Activated B cell treated with CpG ODN at 0.5 μM for 24 hours (primary cell): ENCODE measurements at regions not wholly inside any gene's neighbourhood (a gene's known extent, or its start where the extent isn't known, plus 50 kb on each side); places are given as distances from the start of the nearest gene placed in this dataset.

Experiments
- ATAC-seq: fragments of 200-7000 bp; cut with Tn5 transposase; one replicate; pipeline ENCODE4 v1.10.0; 2021; ENCODE audit warnings: low read depth, mild to moderate bottlenecking, moderate library complexity
- CTCF ChIA-PET: fragments of 350-600 bp; sonication (Branson Sonifier 250); formaldehyde crosslinking; loops from one replicate; lab custom pipeline; 2021; ENCODE audit warnings: antibody characterized with exemption; lab: Charles Lee
- POLR2A ChIA-PET: fragments of 350-600 bp; sonication (Branson Sonifier 250); formaldehyde crosslinking; loops from one replicate; lab custom pipeline; 2021; ENCODE audit warnings: antibody characterized with exemption; lab: Charles Lee
- DNase-seq: peaks from one replicate; pipeline ENCODE4 v3.0.0; 2022
- H3K27ac Mint-ChIP-seq: one replicate; pipeline ENCODE4 v1.8.0; 2020; ENCODE audit warnings: mixed read lengths
- H3K27me3 Mint-ChIP-seq: one replicate; pipeline ENCODE4 v1.8.0; 2021; ENCODE audit warnings: mixed read lengths
- H3K36me3 Mint-ChIP-seq: one replicate; pipeline ENCODE4 v1.8.0; 2021; ENCODE audit warnings: low read depth, mixed read lengths
- H3K4me1 Mint-ChIP-seq: one replicate; pipeline ENCODE4 v1.8.0; 2021; ENCODE audit warnings: mixed read lengths
- H3K4me3 Mint-ChIP-seq: one replicate; pipeline ENCODE4 v1.8.0; 2020; ENCODE audit warnings: mild to moderate bottlenecking, mixed read lengths
- H3K9me3 Mint-ChIP-seq: one replicate; pipeline ENCODE4 v1.8.0; 2020; ENCODE audit warnings: mixed read lengths
- CTCF ChIP-seq: fragments of 200-600 bp; IDR thresholded peaks from one replicate; pipeline ENCODE4 v1.8.0; 2022; ENCODE audit warnings: antibody characterized with exemption, mild to moderate bottlenecking
- intact Hi-C: fragments of 100-400 bp; cut with micrococcal nuclease; formaldehyde crosslinking; loops from one replicate; pipeline ENCODE4 v1.15.1; 2024

GRCh38 chr5:68922172-68922987 lies 171.4 kb upstream of the SLC30A5 start:
- no peak for DNase-seq
- ChIA-PET CTCF (no interaction called here), POLR2A (no interaction called here)
- no peak overlapping the region for H3K27ac Mint-ChIP-seq
- ATAC-seq = no peak
- intact Hi-C loops = no loop called here
- TF ChIP-seq CTCF = no peak
- H3K9me3 Mint-ChIP-seq = peaks cover 8% of the 10 kb centered on the region
- peaks cover 6% of the 10 kb centered on the region for H3K27me3 Mint-ChIP-seq
- no peaks in the 10 kb centered on the region for H3K4me1 Mint-ChIP-seq
- H3K4me3 Mint-ChIP-seq = no peak overlapping the region
- H3K36me3 Mint-ChIP-seq = no peaks in the 10 kb centered on the region

- H3K9me3 Mint-ChIP-seq = no peaks in the 10 kb centered on the region
- H3K36me3 Mint-ChIP-seq = no peaks in the 10 kb centered on the region
- DNase-seq = no peak
- CTCF ChIA-PET = no interaction called here
- intact Hi-C loops = no loop called here
- no peak for ATAC-seq
- TF ChIP-seq CTCF = no peak
- H3K27ac Mint-ChIP-seq = no peak overlapping the region
- H3K27me3 Mint-ChIP-seq = peaks cover 8% of the 10 kb centered on the region
- no peak overlapping the region for H3K4me3 Mint-ChIP-seq
- POLR2A ChIA-PET = no interaction called here
- H3K4me1 Mint-ChIP-seq = no peaks in the 10 kb centered on the region
These were observed 169.2 kb upstream of the SLC30A5 start for GRCh38 chr5:68924481-68925145.

- intact Hi-C loops = no loop called here
- no peak for TF ChIP-seq CTCF
- Mint-ChIP-seq H3K27ac (no peak overlapping the region), H3K9me3 (peaks cover 19% of the 10 kb centered on the region), H3K27me3 (peaks cover 6% of the 10 kb centered on the region), H3K4me3 (no peak overlapping the region), H3K36me3 (no peaks in the 10 kb centered on the region), H3K4me1 (no peaks in the 10 kb centered on the region)
- POLR2A ChIA-PET = no interaction called here
- CTCF ChIA-PET = no interaction called here
- ATAC-seq (no peak), DNase-seq (no peak)
These were observed 165.1 kb upstream of the SLC30A5 start for GRCh38 chr5:68928617-68929302.

DNA sequence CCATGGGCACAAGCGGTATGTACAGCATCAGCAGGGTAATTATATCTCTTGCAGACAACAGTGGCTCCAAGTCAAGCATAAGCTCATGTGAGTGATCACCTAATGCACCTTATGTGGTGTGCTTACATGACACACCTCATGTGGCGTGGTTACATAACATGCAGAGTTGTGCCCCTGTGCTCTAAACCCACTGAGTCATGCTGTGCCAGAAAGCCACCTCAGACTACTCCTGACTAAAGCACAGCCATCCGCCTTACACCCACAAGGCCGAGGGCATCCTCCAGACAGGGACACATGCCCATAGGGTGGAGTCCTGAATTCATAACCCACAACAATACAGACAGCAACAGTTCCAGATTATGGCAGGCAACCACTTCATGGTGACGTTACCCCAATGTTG lies 163.7 kb upstream of the SLC30A5 start:
- ChIA-PET CTCF (no interaction called here), POLR2A (no interaction called here)
- Mint-ChIP-seq H3K4me1 (no peaks in the 10 kb centered on the region), H3K4me3 (no peak overlapping the region), H3K9me3 (peaks cover 24% of the 10 kb centered on the region), H3K27me3 (peaks cover 6% of the 10 kb centered on the region), H3K36me3 (peaks cover 2% of the 10 kb centered on the region), H3K27ac (no peak overlapping the region)
- no peak for TF ChIP-seq CTCF
- no peak for DNase-seq
- intact Hi-C loops = no loop called here
- no peak for ATAC-seq

DNA sequence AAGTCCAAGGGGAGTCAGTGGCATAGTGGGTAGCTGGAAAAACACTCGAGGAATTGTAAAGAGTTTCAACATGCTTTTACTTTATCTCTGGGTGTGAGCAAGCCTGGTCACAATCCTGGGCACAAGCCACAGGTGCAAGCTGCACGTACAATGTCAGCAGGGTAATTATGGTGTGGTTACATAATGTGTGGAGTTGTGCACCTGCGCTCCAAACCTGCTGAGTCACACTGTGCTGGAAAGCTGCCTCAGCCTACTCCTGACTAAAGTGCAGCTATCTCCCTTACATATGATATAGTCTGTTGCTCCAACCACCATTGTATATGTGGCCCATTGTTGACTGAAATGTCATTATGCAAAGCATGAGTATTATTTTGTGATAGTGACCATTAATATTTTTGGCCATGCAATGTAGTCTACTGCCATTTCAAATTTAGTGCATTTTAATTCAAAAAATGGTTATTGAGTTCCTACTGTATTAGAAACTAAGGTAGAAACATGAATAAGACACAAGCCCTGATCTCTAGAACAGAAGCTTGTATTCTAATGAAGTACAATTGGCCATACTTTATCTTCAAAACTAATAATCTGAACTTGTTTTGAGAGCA lies 160.9 kb upstream of the SLC30A5 start:
- POLR2A ChIA-PET = no interaction called here
- DNase-seq = no peak
- Mint-ChIP-seq H3K9me3 (peaks cover 27% of the 10 kb centered on the region), H3K36me3 (peaks cover 2% of the 10 kb centered on the region), H3K4me3 (no peak overlapping the region), H3K27ac (no peak overlapping the region), H3K4me1 (no peaks in the 10 kb centered on the region), H3K27me3 (peaks cover 3% of the 10 kb centered on the region)
- CTCF ChIA-PET = no interaction called here
- ATAC-seq = no peak
- intact Hi-C loops = no loop called here
- no peak for TF ChIP-seq CTCF
